CD1c-positive myeloid dendritic cell (primary cell): ENCODE measurements at regions not wholly inside any gene's neighbourhood (a gene's known extent, or its start where the extent isn't known, plus 50 kb on each side); places are given as distances from the start of the nearest gene placed in this dataset.
"Not testable (repeated sequence)": the region's sequence is repeated elsewhere in the genome, so short reads cannot be mapped to it uniquely, and the experiment has no call there.

Experiments
- DNase-seq: peaks from one replicate; pipeline ENCODE4 v3.0.0-alpha.2; 2016; ENCODE audit errors: extremely low spot score

DNA sequence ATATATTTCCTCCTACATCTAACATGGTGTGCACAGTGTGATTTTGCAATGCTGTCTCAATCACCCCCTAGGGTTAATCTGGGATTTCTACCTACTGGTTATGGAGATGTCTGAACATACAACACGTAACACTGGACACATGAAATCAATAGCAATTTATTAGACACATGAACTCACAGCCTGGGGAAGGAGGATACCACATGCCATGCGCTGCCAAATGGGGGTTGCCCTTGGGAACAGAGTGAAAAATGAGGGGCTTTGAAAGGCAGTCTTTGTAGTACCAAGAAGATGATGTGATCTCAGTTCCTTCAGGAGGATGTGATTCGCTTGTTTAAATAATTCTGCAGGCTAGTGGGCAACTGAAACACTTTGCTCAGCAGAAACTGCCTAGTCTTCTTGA lies 253.6 kb upstream of the LRRC4C start:
- DNase-seq: no peak

DNA sequence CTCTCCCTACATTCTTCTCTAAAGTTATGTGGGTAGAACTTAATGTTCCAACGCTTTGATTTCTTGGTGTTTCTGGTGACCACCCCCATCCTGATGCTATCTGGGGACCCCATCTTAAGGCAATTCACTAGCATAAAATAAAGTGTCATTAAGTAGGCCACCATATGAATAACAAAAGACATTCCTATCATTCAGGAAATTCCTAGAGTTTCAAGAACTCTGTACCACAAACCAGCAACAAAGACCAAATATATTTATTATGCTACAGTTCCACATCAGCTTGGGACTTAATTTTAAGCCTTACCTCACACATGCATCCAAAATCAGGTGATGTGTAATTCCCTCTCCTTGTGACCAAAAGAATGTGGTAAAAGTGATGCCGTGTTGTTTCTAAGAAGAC lies 254.6 kb upstream of the LRRC4C start:
- no peak for DNase-seq

DNA sequence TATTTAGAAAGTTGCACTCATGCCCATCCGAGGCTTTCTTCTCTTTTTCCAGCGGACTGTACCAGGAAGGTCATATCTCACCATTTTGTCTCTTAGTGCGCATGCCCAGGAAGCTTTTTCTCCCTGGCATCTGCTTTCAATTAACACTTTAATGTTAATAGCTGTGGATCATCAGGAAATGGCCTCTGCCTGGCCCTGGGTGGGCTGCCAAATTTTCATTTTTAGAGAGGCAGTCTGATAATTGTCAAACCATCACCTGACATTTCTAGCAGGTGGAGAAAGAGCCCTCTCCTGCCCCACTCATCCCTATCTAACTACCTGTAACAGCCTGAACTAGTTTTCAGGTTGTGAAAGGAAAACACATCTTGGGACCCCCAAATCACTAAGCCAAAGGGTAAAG lies 257.4 kb upstream of the LRRC4C start:
- DNase-seq: no peak

DNA sequence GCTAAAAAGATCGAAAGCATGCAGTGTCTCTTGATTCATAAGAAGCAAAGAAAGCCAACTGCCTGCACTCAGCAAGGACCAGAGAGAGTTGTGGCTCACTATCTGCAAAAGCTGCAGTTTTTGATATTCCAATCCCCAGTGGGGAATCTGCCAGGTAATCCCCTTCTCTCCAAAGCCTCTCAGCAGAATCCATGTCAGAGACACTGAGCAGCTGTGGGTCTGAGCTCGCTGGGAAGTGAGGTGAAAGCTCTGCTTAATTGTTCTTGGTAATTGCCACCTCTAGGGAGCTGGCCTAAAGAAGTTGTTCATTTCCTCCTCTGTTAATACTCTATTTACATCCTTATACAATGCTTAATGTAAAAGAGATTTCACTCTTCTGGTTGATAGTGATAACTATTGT lies 261.3 kb upstream of the LRRC4C start:
- no peak for DNase-seq

DNA sequence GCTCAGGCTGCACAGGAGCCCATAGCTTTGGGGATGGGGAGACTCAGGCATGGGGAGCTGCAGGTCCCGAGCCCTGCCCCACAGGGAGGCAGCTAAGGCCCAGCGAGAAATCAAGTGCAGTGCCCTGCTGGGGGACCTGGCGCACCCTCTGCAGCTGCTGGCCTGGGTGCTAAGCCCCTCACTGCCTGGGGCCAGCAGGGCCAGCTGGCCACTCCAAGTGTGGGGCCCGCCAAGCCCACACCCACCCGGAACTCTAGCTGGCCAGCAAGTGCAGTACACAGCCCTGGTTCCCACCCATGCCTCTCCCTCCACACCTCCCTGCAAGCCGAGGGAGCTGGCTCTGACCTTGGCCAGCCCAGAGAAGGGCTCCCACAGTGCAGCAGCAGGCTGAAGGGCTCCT lies 268.7 kb upstream of the LRRC4C start:
- not testable (repeated sequence) for DNase-seq

- DNase-seq: no peak
These were observed 315.8 kb upstream of the LRRC4C start for GRCh38 chr11:41775296-41775695.

GRCh38 chr11:41779401-41779960 lies 320.0 kb upstream of the LRRC4C start:
- DNase-seq: no peak

- no peak for DNase-seq
These were observed 322.0 kb upstream of the LRRC4C start for GRCh38 chr11:41781441-41781840.

DNA sequence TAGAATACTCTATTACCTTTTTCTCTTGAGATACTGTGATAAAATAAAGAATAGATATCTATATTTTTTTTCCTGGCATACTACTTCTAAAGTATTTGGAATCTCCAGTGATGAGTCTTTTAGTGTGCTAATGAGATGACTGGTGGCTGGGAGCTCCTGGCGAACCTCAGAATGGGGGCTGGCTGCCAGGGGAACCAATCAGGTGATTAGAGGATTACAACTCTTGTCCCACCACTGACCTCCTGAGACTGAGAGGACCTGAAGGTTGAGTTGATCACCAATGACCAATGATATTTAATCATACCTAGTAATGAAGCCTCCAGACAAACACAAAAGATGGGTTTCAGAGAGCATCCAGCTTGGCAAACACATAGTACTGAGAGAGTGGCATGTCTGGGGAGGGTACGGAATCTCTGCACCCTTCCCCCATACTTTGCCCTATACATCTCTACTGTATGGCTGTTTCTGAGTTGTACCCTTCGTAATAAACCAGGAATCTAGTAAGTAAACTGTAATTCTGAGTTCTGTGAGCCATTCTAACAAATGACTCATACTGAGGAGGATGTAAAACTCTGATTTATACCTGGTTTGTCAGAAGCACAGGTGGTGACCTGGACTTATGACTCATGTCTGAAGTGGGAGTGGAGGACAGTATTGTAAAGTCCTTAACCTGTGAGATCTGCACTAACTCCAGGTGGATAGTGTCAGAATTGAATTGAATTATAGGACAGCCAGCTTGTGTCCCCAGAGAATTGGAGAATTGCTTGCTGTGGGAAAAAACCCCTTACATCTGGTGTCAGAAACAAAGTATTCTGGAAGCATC lies 325.3 kb upstream of the LRRC4C start:
- DNase-seq: no peak

- DNase-seq: no peak
These were observed 326.6 kb upstream of the LRRC4C start for GRCh38 chr11:41786087-41786486.

DNA sequence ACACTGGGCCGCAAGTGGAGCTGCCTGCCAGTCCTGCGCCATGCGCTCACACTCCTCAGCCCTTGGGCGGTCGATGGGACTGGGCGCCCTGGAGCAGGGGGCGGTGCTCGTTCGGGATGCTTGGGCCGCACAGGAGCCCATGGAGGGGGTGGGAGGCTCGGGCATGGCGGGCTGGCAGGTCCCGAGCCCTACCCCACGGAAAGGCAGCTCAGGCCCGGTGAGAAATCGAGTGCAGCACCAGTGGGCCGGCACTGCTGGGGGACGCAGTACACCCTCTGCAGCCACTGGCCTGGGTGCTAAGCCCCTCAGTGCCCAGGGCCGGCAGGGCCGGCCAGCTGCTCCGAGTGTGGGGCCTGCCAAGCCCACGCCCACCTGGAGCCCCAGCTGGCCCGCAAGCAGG lies 328.7 kb upstream of the LRRC4C start:
- DNase-seq: no peak

GRCh38 chr11:41789376-41789775 lies 329.9 kb upstream of the LRRC4C start:
- DNase-seq: no peak

- DNase-seq: no peak
These were observed 335.6 kb upstream of the LRRC4C start for GRCh38 chr11:41795004-41795403.

- DNase-seq: no peak
These were observed 340.3 kb upstream of the LRRC4C start for GRCh38 chr11:41799754-41800153.

DNA sequence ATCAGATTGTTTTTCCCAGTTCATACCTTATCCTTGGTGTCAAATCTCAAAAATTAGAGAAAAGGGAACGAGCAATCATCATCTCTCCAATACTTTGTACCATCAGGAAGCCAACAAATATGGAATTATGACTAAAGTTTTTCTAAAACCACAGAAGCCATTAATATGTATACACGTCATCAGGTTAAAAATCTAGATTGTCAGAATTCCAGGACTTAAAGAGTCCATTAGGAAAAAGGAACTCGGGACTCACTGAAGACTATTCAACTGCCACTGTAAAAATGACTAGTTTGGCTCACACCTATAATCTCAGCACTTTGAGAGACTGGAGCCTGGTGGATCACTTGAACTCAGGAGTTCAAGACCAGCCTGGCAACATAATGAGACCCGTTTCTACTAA lies 344.4 kb upstream of the LRRC4C start:
- no peak for DNase-seq

- no peak for DNase-seq
These were observed 356.9 kb upstream of the LRRC4C start for GRCh38 chr11:41816396-41816795.

GRCh38 chr11:41824287-41824686 lies 364.8 kb upstream of the LRRC4C start:
- not testable (repeated sequence) for DNase-seq

DNA sequence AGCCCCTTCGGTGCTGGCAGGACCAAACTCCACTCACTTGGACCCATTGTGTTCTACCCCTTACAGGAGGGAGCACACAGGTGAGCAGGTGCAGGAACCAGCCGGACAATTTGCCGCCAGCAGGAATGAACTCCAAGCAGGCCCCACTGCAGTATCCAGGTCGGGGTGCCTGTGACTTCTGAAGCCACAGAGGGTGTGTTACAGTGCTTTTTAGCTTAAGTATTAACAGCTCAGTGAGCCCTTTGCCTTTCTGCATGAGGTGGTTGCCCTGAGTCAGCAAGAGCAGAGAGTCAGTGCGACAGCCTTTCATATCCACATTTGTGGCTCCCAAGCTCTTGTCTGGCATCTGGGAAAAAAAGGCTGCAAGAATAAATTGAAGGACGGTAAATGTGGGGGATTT lies 366.6 kb upstream of the LRRC4C start:
- DNase-seq: no peak

DNA sequence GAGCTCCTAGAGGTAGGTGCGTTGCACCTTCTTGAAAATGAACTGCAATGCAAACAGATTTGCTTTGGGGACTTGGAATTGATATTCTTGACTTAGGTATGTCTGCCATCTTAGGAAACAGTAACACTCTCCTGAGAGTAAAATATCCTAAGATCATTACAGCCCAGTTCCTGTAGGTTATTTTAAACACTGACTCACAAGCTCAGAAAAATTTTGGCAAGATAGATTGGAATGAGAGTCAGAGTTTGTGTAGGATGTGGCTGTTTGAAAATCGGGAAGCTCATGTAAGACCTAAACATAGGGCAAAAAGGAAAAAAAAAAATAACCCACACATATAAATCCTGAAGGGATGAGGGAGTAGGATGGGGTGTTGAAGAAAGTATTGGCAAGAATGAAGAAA lies 377.0 kb upstream of the LRRC4C start:
- DNase-seq: no peak

DNA sequence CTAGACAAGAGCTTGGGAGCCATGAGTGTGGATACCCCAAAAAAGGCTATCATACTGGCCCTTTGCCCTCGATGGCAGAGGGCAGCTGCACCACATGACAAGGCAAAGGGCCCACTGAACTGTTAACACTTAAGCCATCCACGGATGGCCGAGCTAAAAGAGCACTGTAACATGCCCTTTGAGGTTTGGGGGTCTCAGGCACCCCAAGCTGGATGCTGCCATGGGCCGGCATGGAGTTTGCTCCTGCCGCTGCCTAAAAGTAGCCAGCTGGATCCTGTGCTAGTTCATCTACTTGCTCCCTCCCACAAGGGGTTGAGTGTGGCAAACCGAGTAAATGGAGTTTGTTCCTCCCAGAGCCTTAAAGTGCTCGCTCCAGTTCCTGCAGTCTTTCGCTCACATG lies 383.2 kb upstream of the LRRC4C start:
- no peak for DNase-seq

DNA sequence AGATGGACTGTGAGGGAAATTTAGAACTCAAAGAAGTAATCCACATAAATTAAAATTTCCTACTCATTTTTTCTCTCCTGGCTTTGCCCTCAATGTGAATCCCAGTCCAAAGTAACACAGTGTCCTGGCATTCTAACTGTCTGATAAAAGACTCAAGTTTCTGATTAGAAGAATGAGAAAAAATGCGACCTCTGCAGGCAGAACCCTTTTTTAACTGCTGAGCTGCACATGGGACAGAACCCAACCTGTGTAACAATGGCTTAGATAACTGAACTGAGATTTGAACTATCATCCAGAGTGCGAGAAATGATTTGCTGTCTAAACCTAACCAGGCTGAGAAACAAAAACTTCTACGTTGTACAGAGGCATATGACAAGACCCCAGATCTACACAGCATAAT lies 385.6 kb upstream of the LRRC4C start:
- DNase-seq: no peak

DNA sequence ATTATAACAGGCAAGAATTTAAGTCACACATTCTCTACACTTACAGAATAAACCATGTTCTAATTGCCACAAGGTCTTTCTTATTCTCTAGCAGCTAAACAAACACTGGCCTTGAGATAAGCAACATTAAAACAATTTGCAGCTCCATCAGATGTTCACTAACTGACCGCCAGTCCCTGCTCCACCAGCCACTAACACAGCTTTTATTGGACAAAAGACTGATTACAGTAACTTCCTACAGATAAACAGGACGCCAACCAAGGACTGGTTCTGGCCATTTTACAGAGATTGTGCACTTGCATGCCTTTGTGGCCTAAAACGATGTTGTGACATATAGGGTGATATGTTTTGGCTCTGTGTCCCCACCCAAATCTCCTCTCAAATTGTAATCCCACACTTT lies 388.9 kb upstream of the LRRC4C start:
- no peak for DNase-seq

DNA sequence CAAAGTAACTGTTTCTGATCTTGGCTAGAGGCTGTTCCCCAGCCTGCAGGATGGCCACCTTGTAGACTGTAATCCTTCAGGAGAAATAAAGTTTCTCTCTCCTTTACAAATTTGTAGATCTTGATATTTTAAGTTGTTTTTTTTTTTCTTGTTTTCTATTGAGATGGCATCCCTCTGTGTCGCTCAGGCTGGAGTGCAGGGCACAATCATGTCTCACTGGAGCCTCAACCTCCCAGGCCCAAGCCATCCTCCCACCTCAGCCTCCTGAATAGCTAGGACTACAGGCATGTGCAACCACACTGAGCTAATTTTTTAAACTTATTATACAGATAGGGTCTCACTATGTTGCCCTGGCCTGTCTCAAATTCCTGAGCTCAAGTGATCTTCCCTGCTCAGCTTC lies 389.8 kb upstream of the LRRC4C start:
- no peak for DNase-seq

- no peak for DNase-seq
These were observed 392.3 kb upstream of the LRRC4C start for GRCh38 chr11:41851743-41852142.
